HG03558 (cell line): ENCODE measurements at regions not wholly inside any gene's neighbourhood (a gene's known extent, or its start where the extent isn't known, plus 50 kb on each side); places are given as distances from the start of the nearest gene placed in this dataset.
"Not testable (repeated sequence)": the region's sequence is repeated elsewhere in the genome, so short reads cannot be mapped to it uniquely, and the experiment has no call there.

Experiments
- ATAC-seq: cut with Tn5 transposase; IDR thresholded peaks from one replicate; pipeline ENCODE4 v1.9.1; 2021; ENCODE audit warnings: moderate number of reproducible peaks; ENCODE audit not compliant: unreplicated experiment; ENCODE audit errors: extremely low read depth

DNA sequence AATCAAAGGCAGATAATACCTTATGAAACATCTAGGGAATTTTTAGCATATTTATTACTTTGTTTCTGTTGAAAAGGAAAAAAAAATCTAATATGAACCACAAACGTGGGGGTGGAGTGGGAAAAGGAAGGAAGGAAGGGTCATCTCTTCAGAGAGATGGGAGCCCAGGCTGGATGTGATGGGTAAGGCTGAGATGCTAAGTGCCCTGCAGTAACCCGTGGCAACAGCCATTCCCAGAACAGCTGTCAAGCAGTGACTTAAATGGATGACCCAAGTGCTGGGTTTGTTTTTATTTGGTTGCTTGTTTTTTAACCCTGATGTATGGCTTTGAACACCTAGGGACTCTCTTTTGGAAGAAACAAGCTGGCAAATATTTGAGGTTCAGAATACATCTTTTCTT lies 50.7 kb upstream of the KLF7 start:
- ATAC-seq, result no peak

DNA sequence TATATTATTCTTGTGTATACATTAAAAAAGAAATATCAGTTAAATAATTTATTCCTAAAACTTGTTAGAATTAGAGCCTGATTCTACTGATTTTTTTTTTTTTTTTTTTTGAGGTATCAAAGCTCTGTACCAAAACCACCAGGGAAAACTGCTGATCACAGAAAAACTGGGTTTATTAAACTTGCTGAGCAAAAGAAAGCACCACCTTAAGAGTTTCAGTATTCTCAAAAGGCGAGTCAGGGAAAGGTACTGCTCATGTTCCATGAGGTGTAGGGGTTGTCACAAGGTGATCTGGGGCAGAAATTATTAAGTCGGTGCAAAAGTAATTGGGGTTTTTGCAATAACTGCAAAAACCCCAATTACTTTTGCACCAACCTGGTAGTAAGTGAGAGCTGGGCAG lies 51.7 kb upstream of the KLF7 start:
- no peak for ATAC-seq

DNA sequence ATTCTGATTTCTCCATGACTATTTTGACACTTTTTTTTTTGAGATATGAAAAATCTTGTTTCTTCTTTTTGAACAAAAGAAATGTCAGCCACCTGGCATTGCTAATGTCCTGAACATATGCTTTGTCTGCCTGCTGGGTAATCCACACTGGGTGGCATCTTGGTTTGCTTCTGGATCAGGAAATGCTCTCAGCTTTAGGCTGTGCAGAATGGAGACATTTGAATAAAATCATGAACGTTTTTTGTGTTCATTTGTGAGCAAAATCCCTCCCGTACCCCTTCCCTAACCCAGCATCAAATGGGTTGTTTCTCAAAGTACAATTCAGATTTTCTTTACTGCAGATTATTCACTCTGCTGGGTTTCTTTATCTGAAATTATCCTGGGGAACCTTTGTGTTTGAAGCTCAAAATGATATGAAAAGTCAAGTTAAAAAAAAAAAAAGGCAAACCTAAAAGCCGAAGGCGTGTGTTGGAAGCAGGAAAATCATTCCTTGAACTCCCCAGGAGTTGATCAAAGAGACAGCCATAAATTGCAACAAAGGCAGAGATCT lies 53.4 kb upstream of the KLF7 start:
- ATAC-seq, result no peak

DNA sequence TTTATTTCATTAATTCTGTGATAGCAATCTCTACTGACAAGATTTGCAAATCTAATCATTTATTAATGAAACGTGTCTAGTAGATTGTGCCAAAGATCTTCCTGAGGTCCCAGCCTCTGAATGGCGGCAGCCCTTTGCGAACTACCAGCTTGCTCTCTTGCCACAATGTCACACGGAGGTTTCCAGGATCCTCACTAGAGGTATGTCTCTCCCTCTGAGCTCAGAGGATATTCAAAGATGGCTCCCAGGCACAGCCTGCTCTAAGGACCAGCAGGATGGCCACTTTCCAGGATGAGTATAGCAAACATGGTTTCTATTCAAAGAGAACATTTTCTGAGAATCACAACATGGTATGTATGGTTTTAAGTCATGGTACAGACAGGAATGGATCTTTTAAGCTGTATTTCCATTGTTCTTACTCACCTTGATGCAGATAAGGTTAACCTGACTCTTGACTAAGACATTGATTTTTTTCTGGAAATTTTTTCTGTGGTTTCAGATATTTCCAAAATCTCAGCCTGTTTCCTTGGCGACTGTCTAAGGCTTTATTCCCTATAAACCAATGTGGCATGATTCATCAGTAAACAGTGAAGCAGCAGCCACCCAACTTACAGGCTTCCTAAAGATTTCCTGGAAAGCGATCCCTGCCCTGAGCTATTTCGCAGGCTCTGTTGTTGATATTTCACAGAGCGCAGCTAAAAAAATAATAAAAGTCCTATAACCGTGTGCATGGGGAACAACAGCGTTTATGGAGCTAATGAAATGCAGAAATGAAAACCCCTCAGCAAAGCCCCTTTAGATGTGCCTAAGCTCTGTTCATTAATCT lies 54.1 kb upstream of the KLF7 start:
- no peak for ATAC-seq

DNA sequence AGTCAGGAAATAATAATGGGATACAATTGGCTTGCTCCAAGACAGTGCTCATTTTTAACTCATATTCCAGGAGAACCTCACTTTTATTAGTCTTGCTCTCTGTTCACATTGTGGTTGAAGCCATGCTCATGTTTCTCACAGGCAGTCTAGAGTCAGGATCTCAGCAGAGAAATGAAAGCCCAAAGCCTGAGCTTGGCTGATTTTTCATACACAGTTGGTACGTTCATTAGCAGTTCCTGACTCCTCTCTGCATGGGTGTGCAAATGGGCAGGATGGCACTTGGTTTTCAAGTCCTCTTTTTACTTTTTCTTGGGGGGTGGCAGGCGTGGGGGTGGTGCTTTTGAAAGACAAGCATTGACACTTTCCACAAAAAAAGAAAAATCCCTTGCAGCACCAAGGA lies 56.0 kb upstream of the KLF7 start:
- no peak for ATAC-seq

DNA sequence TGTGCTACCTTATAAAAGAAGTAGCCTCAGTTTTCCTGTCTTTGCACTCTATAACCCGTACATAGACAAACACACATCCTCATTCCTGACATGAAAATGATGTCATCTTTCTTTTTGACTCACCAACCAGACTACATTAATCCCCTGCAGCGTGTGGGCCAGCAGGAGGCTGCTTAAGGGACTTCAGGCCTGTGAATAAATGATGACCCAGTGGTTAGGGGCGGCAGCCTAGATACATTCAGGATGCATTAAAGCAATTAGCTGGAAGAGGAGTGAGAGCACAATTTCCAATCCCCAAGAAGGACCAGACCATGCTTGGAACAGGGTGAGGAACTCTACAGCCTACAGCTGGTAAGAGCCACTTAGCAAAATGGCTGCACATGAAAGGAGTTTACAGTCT lies 57.3 kb upstream of the KLF7 start:
- ATAC-seq, result no peak

DNA sequence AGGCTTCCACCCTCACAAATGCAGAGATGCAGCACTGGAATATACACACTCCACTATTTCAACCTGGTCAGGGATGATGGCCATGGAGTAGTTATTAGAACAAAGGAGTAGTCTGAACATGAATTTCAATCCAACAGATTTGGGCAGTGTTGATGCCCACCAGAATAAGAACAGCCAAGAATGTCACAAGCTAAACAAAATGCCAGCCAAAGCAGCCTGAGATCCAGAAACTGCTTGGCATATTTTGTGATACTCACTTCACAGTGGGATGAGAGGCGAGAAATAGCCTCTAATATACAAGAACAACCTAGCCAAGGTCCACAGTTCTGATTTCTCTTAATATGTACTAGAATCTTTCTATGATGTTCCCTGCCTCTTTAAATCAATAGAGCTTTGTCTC lies 58.6 kb upstream of the KLF7 start:
- no peak for ATAC-seq

DNA sequence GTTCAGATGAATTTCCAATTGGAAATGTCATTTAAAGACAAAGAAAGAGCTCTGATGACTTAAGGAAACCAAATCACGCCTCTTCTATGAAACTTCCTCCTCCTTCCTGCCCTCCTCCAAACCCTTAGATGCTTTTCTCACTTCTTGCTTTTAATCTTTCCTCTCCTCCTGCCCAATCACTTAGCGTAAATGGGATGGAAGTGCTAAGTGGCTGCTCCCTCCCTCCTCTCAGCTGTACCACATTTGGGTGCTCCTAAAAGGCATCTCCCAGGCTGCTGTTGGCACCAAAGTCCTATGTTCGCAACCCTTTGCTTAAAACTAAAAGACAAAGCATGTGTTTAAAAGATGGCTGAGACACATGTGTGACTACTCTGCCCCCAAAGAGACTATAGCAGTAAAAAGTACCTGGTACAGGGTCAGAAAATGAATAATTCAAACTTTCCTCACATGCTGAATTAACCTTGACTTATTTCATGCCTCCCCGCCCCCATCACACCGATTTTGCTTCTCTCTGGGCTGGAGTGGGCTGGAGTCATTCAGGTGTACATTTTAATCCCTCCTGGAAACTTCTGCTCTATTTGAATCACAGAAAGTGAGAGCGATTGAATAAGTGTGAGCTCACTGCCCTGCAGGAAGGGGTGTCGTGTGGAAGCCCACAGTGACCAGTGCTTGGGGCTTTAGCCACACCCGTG lies 59.2 kb upstream of the KLF7 start:
- no peak for ATAC-seq

DNA sequence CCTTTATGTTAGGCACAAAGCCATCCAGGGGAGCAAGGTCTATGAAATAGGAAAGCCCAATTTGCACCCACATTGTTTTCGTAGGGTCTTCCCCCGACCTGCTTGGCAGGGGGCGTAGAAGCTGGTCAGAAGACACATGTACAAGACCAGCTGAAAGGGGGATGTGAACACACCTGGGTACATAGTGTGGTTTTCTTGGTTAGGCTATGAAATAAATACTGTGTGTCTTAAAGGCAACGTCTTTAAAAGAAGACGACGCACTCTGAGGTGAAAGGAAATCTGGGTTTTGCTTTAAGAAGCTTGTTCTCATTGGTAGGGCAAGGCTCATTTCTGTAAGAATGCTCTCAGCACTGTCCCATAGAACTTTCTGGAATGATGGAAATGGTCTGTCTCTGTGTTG lies 60.0 kb upstream of the KLF7 start:
- ATAC-seq, result no peak

DNA sequence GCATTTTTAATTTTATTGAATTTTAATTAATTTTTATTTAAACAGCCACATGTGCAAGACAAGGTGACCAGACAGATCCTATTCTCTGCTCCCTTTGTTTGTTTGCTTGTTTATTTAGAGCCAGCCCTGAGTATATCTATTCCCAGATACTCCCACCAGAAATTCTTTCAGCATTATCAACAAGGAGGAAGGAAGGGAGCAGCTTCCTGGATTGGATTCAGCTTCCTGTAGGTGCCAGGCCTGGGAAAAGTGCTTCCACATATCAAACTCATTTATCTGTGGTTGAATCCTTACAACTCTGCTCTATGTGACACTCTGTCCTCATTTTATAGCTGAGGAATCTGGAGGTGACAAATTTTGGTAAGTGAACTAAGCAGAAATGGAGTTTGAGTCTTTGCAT lies 60.5 kb upstream of the KLF7 start:
- no peak for ATAC-seq

DNA sequence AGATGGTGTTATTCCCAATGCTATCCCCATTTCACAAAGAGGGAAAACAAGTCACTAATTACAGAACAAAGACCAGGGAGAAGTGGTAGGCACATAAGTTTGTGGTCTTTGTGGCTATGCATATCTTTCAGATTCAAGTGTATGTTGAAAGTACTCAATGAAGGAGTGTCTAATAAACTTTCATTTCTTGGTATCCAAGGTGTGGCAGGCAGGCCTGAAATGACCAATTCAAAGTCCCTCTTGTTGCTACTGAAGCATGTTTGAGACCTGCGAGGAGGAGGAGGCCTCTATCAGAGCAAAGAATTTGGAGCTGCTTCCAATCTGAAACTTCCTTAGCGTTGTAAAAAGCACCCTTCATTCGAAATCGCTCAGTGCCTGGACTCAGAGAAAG lies 60.9 kb upstream of the KLF7 start:
- ATAC-seq, result no peak

DNA sequence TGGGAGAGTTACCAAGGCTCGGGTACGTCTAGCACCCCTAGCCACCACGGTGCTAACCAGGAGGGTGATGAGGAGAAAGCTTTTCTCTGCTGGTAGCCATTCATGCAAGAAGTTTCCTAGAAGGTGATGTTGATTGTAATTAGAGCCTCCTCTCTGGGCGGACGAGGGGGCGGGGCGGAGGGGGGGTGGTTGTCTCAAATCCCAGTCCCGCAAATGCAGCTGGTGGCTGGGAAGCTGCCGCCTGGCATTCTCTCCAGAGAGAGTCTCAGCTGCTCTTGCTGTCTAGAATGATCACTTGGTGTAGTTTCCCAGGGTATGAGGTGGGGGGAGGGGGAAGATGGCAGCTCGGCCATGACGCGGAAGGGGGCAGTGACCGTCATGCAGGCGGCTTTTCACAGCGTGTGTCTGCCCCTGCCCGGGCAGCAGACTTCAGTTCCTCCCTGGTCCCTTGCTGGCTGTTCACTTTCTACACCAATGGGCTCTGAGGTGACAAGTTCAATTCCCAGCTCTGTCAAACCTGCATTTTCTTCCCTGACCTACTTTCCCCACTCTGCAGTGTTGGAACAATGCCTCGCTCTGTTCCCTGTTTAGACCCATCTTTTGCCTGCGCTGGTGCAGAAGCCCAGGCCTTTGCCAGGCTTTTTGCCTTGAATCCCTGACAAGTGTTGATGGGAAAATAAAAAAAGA lies 61.5 kb upstream of the KLF7 start:
- ATAC-seq, result no peak

DNA sequence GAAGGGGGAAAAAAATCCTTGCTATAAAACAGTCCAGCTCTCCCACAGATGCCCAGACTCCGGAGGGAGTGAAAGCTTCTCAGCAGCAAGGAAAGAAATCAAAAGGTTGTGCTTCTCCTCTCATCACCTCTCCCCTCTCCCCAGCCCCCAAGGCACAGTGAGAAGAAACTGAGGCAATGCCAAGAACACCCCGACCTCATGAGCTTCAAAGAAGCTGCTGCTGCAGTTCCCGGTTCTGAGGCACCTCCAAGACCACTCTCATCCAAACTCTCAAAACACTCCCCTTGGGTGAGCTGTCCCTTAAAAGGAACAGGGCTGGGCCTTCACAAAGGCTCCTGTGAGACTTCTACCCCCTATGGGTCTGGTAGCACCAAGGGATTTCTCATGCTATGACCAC lies 62.0 kb upstream of the KLF7 start:
- ATAC-seq, result no peak

DNA sequence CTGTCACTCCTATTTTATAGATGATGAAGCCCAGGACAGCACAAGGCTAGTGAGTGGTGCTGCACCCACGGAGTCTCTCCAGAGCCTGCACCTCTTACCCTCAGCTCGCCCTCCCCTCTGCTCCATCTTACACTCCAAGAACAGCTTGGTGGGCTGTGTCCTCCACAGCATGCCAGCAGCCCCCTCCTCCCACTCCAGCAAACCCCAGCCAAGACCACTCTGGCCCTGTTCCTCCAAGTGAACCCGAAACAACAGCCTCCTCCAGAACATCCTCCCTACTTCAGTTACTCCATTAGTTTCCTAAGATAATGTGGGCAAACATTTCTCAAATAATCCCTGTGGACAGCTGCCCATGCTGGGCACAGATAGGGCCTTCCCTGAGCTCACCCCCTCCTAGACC lies 62.7 kb upstream of the KLF7 start:
- no peak for ATAC-seq

DNA sequence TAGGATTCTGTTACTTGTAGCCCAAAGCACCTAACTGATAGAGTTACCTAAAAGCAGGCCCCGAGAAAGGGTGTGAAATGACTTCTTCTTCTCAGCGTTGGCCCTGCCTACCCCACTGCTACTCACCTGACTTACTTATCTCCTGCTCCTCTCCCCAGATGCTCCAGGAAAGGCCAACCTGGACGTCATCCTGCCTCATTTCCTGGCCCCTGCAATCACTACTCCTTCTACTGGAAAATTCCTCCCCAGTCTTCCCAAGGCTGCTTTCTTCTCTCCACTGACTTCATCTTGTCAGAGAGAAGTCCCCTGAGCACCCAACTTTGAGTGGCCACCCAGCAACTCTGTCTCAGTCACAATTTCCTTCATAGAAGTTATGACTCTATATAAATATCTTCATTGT lies 63.4 kb upstream of the KLF7 start:
- no peak for ATAC-seq

DNA sequence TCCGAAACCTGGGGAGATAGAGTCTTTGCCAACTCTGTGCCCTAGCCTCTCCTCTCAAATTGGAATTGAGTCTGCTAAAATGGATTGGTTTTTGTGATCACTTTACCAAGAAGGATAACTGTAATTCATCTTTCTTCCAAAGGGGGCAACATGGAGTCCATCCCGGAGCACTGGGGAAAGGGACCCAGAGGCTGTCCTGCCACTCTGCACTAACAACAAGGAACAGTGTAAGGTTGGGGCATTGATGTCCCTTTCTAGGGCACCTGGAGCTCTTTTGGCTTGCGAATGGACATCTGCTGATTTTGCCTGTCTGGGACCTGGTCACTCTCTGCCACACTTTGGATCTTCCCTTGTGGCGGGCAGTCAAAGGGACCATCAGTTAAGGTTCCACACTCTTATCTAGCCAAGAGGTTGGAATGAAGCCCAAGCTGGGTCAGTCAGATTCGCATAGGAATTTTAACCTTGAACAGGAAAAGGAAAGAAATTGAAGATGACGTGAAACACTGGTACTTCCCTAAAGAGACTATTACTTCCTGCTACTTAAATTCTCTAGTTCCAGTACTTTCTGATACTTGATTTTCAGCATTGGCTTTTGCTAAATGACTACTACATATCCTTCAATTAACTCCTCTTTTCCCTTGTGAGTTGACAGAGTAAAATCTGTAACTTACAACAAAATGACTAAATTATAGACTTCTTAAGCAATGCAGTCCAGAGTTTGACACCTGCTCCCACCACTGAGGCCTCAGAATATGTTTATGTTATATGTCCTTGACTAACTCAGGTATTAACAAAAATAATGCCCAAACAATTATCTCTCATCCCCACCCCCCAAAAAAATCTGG lies 64.7 kb upstream of the KLF7 start:
- ATAC-seq, result no peak

DNA sequence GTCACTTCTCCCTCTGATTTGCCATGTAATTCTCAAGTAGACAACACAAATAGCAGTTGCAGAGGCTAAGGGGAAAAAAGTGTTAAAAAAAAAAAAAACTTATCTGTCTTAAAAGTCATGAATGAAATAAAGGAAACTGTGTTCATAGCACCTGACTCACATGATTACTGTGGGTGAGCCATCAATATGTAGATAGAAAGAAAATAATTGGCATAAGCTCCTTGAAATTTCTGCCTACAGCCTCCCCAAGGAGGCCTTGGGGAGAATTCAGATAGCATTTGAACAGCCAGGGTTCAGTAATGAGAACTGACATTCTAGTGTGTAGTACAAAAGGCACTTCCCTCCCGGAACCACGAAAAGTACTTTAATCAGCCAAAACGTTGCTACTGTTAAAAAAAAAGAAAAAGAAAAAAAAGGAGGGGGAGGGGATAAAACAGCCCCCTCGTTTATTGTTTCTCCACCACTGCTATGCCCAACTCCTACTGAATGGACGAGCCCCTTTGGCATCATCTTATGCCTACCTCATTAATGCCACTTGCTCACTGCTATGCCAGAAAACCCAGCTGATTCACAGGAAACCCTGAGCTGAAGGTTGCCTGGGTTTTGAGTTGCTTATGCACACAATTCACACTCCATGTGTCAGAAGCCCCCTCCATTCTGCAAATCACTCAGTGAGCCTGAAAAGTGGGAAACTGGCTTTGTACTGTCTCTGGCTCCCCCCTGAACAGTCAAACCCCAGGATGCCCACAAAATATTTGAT lies 65.5 kb upstream of the KLF7 start:
- no peak for ATAC-seq

DNA sequence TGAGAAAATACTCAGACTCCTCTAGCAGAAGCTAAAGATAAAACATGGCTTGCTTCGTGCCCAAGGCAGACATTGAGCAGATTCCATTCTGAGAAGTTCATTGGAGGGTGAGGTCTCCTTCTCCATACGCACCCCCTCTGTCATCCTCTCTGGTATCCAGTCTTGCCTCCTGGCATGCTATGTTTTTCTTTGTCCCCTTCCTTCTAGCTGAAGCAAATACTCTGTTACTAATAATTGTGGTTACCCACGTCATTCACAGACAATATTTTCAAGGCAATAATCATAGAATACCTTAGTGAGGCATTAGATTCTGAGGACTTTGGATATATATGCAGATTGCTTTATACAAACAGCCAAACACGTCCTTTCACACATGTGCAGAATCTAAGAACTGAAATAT lies 66.2 kb upstream of the KLF7 start:
- ATAC-seq, result no peak

DNA sequence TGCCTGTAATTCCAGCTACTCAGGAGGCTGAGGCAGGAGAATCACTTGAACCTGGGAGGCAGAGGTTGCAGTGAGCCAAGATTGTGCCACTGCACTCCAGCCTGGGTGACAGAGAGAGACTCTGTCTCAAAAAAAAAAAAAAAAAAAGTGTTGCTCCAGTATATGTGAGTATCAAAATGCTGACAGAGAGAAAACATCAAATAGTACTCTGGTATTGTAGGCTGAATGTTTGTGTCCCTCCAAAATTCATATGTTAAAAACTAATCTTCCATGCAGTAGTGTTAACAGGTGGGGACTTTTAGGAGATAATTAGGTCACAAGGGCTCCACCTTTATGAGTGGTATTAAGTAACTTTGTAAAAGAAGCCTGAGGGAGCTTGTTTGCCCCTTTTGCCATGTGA lies 67.4 kb upstream of the KLF7 start:
- ATAC-seq, result not testable (repeated sequence)

DNA sequence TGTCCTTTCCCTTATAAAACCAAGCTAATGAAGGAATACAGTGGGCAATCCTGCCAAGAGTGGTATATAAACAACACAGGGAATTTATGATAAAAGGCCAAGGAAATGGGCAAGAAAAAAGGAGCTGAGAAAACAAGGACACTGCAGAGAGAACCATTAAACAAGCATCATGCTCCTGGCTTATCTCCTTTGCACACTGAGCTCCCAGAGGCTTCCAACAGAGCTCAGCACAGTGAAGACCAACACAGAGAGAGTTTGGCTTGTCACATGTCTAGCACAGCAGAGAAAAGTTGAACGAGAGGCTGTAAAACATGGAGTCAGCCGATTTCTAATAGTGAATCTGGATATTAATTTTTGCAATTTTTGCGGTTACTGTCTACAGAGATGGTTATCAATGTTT lies 68.0 kb upstream of the KLF7 start:
- no peak for ATAC-seq
